Limb (tissue), 2 donors: ENCODE measurements at regions not wholly inside any gene's neighbourhood (a gene's known extent, or its start where the extent isn't known, plus 50 kb on each side); places are given as distances from the start of the nearest gene placed in this dataset.

Experiments
- DNase-seq, 2 donors: peaks; one replicate each; pipeline ENCODE4 v3.0.0-alpha.2; 2016; ENCODE audit errors: extremely low spot score in 2 of 2

DNA sequence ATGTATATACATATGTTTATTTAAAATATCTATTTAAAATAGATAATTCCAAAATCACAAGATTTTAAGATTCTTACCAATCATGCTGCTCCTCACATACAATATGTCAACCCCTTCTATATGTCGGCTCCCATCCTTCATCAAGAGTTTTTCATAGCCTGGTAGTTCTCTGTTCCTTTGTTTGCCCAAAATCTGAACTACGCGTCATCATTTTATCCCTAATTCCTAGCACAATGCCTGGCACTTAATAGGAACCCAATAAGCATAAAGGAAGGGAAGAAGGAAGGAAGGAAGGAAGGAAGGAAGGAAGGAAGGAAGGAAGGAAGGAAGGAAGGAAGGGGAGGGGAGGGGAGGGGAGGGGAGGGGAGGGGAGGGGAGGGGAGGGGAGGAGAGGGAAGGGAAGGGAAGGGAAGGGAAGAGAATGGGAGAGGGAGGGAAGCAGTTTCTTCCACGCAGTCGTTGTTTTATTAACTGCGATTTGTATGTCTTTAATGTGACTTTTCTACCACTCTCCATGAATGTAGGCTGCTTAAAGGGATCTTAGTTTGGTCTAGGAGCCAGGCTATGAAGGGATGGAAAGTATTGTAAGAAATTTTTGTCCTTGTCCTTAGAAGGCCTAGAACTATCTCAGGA, 83.3 kb upstream of the PCGF5 start:
- DNase-seq = no peak

DNA sequence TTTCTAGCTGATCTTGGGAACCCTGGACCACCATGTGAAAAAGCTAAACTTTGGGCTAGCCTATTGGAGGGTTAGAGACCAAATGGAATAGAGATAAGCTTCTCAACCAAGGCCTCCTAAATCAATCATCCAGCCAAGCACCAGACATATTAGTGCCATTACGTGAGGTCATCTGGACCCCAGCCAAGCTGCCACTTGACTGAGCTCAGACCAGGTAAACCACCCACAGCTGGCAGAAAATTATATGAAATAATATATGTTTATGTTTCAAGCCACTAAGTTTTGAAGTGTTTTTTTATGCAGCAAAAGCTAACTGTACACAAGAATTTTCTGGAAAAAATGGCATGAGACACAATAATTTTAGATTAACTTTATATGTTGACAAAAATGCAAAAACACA, 82.6 kb upstream of the PCGF5 start:
- DNase-seq = no peak

DNA sequence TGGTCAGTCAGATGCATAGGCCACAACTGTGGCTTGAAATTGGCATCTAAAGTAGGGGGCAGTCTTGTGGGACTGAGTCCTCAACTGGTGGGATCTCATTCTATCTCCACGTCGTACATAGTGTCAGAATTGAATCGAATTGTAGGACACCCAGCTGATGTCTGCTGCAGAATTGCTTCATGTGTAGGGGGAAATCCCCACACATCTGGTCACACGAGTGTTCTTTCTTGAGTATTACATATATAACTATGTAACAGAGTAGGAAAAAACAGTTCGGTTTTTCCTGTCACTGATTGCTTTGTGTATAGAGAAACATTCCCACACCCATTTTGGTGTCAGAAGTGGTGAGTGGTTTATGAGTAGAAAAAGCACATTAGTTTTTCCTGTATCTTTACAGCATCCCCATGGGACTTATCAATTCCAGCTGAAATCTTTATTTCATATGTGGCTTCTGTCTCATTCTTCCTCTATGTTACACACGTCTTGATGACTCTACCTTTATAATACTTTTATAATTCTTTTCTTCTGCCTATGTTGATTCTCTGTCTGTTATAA, 79.4 kb upstream of the PCGF5 start:
- DNase-seq = no peak

DNA sequence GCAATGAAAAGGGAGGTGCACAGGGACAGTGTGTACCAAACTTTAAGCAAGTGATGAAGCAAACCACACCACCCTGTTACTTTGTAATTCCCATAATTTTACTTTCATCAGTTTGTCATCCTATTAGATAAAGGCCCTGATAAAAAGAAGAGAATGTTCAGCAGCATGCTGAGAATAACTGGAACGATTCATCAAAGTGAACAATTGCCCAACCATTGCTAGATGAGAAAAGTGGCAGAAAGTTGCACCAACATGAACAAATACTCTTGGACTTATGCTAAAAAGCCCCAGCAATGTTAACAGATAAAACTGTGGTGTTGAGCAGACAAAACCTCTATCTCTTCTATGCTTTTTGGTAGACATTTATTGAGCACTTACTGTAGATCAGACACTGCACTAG, 75.5 kb upstream of the PCGF5 start:
- DNase-seq = no peak

DNA sequence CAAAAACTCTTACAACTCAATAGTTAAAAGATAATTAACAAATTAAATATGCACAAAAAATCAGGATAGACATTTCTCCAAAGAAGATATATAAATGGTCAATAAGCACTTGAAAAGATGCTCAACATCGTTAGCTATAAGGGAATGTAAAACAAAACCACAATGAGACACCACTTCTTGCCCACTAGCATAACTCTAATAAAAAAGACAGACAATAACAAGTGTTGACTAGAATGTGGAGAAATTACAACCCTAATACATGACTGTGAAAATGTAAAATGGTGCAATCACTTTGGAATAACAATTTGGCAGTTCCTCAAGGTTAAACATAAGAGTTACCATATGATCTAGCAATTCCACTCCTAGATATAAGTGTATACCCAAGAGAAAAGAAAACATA, 74.3 kb upstream of the PCGF5 start:
- no peak for DNase-seq

DNA sequence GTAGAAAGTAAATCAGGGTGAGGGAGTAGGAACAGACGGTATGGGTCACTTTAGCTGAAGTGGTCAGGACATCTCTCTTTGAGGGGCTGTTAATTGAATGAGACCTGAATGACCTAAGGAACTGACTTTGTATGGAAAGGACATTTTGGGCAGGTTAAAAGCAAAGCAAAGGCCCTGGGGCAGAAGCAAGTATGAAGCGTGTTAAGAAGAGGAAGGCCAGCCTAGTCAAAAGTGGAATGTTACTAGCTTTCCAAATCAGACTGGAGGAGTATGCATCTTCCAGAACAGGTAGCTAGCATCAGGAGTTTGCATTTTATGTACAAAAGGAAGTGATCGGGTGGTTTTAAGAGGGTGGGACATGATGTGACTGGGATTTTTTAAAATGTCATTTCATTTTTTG, 70.9 kb upstream of the PCGF5 start:
- no peak for DNase-seq

DNA sequence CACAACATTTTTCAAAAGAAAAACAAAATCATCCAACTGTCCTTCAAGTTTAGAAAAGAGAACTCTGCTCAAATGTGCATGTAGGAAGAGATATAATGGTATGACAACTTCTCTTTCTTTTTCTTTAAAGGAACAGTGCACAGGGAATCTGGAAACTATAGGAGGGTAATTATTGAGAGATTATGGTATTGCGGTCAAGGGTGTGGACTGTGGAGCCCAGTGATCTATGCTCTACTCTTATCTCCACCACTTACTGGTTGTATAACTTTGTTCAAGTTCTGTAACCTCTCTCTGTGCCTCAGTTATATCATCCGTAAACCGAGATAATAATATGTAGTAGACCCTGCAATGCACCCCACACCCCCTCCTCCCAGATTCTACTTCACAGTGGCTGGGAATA, 69.8 kb upstream of the PCGF5 start:
- DNase-seq = no peak

DNA sequence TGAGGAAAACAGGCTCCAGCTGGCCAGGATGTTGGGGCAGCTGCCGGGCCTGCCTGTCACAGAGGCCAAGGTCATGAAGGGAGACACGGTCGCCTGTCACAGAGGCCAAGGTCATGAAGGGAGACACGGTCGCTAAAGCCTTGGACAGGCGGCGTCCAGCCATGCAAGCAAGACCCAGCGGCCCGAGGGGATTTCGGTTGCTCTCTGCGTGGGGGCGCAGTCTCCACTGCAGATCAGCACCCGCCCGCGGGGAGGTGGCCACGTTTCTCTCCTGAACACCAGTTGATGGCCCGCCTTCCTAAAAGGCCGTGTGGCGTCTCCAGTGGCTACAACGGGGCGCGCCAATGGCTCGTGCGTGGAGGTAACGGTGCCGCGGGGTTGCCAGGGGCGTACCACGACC, 67.0 kb upstream of the PCGF5 start:
- no peak for DNase-seq

DNA sequence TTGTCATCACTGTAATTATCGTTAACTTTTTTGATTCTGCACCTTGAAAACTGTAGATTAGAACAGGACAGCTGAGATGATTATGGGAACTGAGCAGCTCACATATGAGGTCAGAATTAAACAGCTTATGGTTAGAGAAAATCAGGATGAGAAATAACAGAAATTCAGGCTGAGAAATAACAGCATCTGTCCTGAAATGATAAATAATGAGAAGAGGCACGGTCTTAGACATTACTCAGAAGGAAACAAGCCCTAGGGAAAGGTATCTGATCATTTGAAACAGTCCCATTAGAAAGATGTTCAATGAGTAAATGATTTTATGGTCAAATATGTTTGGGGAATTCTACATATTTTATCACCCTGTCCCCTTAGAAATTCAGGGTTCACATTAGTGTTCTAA, 65.6 kb upstream of the PCGF5 start:
- no peak for DNase-seq

DNA sequence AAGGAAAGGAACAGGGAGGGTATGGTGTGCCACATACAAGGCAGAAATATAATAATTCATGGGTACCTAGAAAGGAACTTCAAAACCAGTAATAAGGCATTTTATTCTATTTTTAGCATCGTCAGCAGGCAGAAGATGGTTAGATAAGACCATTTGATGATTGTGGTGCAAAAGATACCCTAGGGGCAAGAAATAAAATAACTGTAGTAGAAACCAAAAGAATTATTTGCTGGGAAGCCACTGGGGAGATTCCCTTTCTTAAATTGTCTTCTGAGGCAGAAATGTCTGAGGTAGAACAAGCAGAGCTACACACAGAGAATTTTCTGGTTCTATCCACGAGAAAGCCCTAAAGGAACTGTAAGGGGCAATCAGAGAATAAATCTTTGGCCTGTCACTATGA, 64.3 kb upstream of the PCGF5 start:
- DNase-seq = no peak

DNA sequence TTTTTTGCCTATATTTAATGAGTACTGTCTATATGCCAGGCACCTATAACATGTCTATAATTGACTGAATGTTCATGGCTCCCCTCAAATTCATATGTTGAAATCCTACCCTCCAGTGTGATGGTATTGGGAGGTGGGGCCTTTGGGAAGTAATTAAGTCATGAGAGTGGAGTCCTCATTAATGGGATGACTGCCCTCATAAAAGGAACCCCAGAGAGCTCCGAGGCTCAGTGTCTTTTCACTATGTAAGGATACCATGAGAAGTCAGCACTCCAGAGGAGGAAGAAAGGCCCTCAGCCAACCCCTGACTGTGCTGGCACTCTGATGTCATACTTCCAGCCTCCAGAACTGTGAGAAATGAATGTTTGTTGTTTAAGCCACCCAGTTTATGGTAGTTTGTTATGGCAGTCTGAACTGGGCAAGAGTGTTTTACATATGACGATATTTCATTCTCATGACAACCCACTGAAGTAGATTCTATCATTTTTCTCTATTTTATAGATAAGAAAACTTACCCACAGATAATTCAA, 61.1 kb upstream of the PCGF5 start:
- DNase-seq = no peak

DNA sequence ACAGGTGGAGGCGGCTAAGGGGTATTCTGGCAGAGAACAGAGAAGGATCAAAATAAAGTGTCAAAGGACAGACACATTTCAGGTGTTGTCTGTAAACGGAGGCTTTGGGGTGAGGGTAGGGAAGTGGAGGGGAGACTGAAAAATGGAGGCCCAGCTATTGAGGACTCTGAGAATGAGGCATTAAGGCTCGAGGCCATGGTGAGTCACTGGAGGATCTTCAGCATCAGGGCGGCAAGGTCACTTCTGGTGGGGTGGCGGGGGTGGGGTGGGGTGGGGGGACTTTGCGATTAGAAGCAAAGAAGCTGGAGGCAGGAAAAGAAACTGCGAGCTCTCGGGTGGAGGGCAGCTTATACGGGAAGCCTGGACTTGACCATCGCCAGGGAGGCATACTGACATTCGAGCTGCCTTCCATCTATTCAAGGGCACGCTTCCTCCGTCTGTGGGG, 58.4 kb upstream of the PCGF5 start:
- no peak for DNase-seq

DNA sequence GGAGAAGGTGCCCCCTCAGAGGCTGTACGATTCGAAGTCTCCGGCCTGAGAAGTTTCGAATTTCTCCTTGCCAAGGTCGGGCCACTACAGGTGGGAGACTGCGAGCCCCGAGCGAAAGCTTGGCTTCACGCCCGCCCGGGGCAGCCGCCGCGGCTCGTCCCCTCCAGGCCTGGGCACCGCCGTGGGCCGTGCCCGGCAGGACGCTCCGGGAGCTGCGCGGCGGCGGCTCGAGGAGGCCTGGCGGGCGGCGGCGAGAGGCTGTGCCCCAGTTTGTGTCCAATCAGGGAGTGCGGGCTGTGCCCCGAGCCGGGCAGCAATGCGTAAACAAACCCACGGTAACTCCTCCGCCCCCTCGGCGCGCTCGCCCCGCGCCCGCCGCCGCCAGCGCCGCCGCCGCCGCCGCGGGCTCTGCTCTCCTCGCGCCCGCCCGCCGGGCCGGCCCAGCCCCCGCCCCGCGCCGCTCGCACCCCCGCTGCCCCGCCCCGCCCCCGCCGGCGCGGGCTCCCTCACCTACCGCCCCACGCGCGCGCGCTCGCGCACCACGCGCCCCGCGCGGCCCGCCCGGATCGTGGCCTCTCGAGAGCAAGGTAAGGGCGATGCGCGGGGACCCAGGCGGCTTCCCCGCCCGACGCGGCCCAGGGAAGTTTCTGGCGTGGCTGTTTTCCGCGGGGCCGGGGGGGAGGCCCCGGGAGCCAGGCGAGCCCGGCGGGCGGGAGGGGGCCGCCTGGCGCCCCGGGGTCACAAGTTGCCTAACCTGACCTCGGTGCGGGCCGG, 57.8 kb upstream of the PCGF5 start:
- DNase-seq = peak; percentile 25 to 78

DNA sequence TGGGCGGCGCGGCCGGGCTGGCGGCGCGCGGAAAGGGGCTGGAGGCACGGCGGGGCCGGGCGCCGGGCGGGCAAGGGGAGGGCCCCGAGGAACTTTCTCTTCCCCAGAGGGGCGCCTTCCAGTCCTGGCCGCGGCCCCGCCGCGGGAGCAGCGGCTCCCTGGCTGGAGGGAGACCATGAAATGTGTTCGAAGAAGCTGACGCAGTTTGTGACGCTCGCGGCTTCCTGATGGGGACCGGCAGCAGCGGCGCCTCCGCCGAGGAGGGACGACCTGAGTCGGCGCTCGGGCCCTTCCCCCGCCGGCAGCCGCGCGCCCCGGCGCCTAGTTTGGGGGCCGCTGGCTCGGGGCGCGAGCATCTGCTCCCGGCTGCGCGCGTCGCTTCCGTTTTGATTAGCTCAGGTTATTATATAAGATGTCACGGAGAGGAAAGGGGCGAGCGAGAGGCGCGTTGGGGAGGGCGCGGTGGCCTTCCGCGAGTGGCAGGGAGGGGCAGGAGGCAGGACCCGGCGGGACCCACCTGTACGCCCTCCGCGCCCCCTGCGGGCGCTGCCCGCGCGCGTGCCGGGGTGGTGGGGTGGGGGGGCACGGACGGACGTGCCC, 57.1 kb upstream of the PCGF5 start:
- peak in 1 of 2 donors; percentile 31 for DNase-seq

DNA sequence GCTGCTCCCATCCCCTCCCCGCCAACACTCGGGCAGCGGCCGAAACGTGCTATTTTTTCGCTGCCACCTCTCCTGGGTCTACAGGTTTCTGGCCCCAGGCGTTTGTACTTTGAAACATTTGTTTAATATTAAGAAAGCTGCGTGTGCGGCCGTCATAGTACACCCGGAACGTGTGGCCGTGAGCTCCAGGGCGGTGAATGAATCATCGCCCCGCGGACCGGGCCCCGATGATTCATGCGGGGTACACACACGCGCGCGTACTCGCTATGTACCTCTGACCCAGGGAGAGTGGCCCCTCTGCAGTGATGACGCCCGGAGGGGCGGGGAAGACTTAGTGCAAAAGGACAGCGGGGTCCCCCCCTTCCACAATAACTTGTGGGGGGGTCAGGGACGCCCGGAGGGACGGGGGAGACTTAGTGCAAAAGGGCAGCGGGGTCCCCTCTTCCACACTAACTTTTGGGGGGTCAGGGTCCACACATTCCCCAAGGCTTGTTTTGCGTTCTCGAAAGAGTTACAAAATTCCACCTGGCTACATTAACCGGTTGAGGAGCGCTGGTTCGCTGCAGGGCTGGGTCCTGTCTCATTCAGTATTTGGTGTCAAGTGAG, 56.5 kb upstream of the PCGF5 start:
- peak; percentile 10 to 65 for DNase-seq

DNA sequence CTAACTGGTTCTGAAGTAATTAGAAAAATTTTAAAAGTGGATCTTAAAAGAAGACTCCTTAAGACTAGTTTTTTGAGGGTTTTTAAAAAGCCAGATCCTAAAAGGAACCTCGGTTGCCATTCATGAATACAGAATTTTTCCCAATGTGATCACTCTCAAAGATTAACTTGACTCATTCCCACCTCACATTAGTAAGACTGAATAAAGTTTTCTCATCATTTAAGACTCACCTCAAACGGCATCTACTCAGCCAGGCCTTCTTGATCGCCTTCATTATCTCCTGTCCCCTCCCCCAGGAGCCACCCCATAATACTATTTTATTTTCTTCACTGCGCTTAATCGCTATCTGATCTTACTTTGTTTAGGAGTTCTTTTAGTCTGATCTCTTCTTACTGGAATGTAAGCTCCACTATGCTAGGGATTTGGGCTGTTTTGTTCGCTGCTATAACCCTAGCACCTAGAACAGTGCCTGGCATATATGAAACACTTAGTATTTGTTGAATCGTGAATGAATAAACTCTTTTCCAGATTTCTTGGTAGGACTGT, 55.9 kb upstream of the PCGF5 start:
- no peak for DNase-seq

DNA sequence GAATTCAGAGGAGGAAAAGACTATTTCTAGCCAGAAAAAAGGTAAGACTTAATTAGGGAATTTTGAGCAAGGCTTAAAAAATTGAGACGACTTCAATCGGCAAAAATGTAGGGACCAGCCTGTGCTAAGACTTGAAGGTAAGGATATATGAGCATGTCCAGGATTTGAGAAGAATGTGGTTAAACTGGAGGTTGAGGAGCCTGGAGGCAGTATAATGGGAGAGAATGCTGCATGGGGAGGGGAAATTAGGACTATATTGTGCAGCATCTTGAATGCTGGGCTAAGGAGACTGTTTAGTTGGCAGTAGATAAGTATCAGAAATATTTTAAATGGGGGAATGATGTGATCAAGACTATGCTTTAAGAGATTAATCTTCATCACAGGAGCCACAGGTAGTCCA, 53.1 kb upstream of the PCGF5 start:
- DNase-seq = no peak

DNA sequence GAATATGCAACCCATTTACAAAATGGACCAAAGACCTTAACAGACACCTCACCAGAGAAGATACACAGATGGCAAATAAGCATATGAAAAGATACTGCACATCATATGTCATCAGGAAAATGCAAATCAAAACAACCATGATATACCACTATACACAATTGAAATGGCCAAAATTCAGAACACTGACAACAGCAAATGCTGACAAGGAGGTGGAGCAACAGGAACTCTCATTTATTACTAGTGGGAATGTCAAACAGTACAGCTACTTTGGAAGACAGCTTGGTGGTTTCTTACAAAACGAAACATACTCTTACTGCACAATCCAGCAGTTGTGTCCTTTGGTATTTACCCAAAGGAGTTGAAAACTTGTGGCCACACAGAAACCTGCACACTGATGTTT, 50.0 kb upstream of the PCGF5 start:
- no peak for DNase-seq
